ENCODE measurements at regions not wholly inside any gene's neighbourhood (a gene's known extent, or its start where the extent isn't known, plus 50 kb on each side); places are given as distances from the start of the nearest gene placed in this dataset.

- H3K4me3 ChIP-seq (ENCODE audit: low read depth, low read length), result no peak overlapping the region
- no peak for TF ChIP-seq CTCF (IDR thresholded peaks at IDR 0.05; ENCODE audit: insufficient read depth, low read length)
- DNase-seq (ENCODE audit: low read depth), result no peak
Measured at GRCh38 chr22:22389467-22389866, 119.1 kb downstream of the ZNF280B start.

GRCh38 chr22:22390989-22391388 is 117.6 kb downstream of the ZNF280B start:
- H3K4me3 ChIP-seq (ENCODE audit: low read depth, low read length), result no peak overlapping the region
- DNase-seq (ENCODE audit: low read depth), result no peak
- no peak for TF ChIP-seq CTCF (IDR thresholded peaks at IDR 0.05; ENCODE audit: insufficient read depth, low read length)

GRCh38 chr22:22391543-22391942 is 117.0 kb downstream of the ZNF280B start:
- DNase-seq (ENCODE audit: low read depth), result no peak
- H3K4me3 ChIP-seq (ENCODE audit: low read depth, low read length), result no peak overlapping the region
- no peak for TF ChIP-seq CTCF (IDR thresholded peaks at IDR 0.05; ENCODE audit: insufficient read depth, low read length)

- no peak for TF ChIP-seq CTCF (IDR thresholded peaks at IDR 0.05; ENCODE audit: insufficient read depth, low read length)
- no peak overlapping the region for H3K4me3 ChIP-seq (ENCODE audit: low read depth, low read length)
- no peak for DNase-seq (ENCODE audit: low read depth)
Measured at GRCh38 chr22:22392131-22392530, 116.4 kb downstream of the ZNF280B start.

GRCh38 chr22:22394591-22394990 is 114.0 kb downstream of the ZNF280B start:
- TF ChIP-seq CTCF (IDR thresholded peaks at IDR 0.05; ENCODE audit: insufficient read depth, low read length), result no peak
- DNase-seq (ENCODE audit: low read depth), result no peak
- H3K4me3 ChIP-seq (ENCODE audit: low read depth, low read length), result no peak overlapping the region

GRCh38 chr22:22395245-22395644 is 113.3 kb downstream of the ZNF280B start:
- DNase-seq (ENCODE audit: low read depth), result no peak
- H3K4me3 ChIP-seq (ENCODE audit: low read depth, low read length), result no peak overlapping the region
- no peak for TF ChIP-seq CTCF (IDR thresholded peaks at IDR 0.05; ENCODE audit: insufficient read depth, low read length)

- no peak for DNase-seq (ENCODE audit: low read depth)
- TF ChIP-seq CTCF (IDR thresholded peaks at IDR 0.05; ENCODE audit: insufficient read depth, low read length), result no peak
- H3K4me3 ChIP-seq (ENCODE audit: low read depth, low read length), result no peak overlapping the region
Measured at GRCh38 chr22:22396741-22397291, 111.7 kb downstream of the ZNF280B start.
